HUES48 (cell line): ENCODE measurements at regions not wholly inside any gene's neighbourhood (a gene's known extent, or its start where the extent isn't known, plus 50 kb on each side); places are given as distances from the start of the nearest gene placed in this dataset.
"Not testable (repeated sequence)": the region's sequence is repeated elsewhere in the genome, so short reads cannot be mapped to it uniquely, and the experiment has no call there.

Experiments used
- H3K27ac ChIP-seq: one replicate; pipeline ENCODE4 v1.7.0; 2013; ENCODE audit warnings: low read depth, low read length, inconsistent platforms
- H3K27me3 ChIP-seq: 2 replicates; pipeline ENCODE4 v1.6.1; 2013; ENCODE audit warnings: mild to moderate bottlenecking, low read length; ENCODE audit not compliant: control insufficient read depth, insufficient read depth
- H3K36me3 ChIP-seq: 2 replicates; pipeline ENCODE4 v1.6.1; 2013; ENCODE audit warnings: low read length; ENCODE audit not compliant: control insufficient read depth, insufficient read depth
- H3K4me1 ChIP-seq: 2 replicates; pipeline ENCODE4 v1.6.1; 2013; ENCODE audit warnings: mild to moderate bottlenecking, low read length; ENCODE audit not compliant: control insufficient read depth, insufficient read depth
- H3K4me3 ChIP-seq: 2 replicates; pipeline ENCODE4 v1.5.1; 2013; ENCODE audit warnings: mild to moderate bottlenecking, low read depth, low read length
- H3K9ac ChIP-seq: 2 replicates; pipeline ENCODE4 v1.6.1; 2013; ENCODE audit warnings: mild to moderate bottlenecking, low read depth, low read length, moderate library complexity
- H3K9me3 ChIP-seq: 2 replicates; pipeline ENCODE4 v1.6.1; 2013; ENCODE audit warnings: low read length; ENCODE audit not compliant: control insufficient read depth, insufficient read depth

DNA sequence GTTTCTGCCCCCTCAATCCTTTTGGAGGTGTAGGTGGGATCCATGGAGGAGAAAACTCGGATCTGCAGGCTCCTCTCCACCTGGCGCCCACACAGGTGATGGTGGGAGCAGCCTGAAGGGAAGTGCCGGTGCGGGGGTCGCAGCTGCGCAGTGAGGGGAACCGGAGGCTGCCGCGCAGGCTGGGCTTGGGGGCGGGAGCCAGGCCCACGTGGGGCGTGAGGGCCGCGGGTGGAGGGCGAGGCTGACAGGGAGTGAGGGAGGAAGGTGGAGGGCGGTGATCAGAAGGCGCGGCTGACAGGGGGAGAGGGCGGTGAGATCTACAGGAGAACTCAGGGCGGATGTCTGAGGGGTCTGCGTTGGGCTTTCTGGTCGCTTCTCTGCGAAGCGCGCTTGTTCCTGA is 414.7 kb upstream of the NPAP1 start:
- not testable (repeated sequence) for H3K4me1 ChIP-seq, H3K9me3 ChIP-seq, H3K4me3 ChIP-seq, H3K27me3 ChIP-seq, H3K9ac ChIP-seq, H3K27ac ChIP-seq, H3K36me3 ChIP-seq

DNA sequence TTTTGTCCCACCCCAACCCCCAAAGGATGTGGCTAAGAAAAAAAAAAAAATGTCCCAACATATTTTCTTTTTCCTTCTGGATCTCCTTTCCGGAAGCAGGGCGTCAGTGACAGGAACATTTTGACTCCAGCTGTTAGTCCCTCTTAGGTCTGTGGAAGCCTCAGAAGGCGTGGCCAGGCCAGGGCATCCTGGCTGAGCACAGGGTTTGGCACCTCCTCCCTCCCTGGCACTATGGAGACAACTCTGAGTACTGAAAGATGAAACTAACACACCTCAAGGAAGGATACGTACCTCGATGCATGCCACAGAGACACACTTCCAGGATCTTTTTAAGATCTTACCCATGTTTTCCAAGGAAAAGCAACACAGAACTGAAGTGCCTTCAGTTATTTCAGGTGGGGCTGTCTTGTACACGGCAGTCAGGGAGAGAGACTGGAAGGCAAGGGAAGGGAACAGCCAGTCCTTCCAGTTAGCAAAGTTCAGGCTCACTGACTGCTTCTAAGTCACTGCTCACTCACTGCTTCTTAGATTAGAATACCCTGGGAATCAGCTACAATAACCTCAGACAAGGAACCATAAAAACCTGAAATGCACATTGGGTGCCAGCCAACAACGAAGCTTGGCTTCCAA is 406.9 kb upstream of the NPAP1 start:
- not testable (repeated sequence) for H3K9ac ChIP-seq, H3K36me3 ChIP-seq, H3K27ac ChIP-seq, H3K9me3 ChIP-seq, H3K27me3 ChIP-seq, H3K4me1 ChIP-seq, H3K4me3 ChIP-seq

DNA sequence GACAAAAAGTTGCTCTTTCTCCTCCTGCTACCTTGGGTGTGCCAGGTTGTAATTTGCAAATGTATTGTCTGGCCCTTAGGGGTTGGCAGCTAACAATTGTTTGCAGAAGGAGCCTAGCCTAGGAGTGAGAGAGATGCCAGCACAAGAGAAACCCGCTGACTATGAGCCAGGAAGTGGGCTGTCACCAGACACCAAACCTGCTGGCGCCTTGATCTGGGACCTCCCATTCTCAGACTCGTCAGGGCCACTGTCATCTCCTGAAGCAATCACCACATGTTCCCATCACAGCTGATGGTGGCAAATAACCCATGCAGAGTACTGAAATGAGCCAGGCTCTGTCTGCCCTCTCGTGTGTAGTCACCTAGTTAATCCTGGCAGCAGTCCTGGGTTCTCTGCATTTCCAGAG is 406.4 kb upstream of the NPAP1 start:
- Histone ChIP-seq H3K4me1 (no peaks in the 10 kb centered on the region), H3K9me3 (peaks cover 3% of the 10 kb centered on the region; the same call in 1 of the 2 replicates), H3K4me3 (no peak overlapping the region), H3K27me3 (no peaks in the 10 kb centered on the region), H3K36me3 (no peaks in the 10 kb centered on the region), H3K9ac (no peak overlapping the region), H3K27ac (no peak overlapping the region)

DNA sequence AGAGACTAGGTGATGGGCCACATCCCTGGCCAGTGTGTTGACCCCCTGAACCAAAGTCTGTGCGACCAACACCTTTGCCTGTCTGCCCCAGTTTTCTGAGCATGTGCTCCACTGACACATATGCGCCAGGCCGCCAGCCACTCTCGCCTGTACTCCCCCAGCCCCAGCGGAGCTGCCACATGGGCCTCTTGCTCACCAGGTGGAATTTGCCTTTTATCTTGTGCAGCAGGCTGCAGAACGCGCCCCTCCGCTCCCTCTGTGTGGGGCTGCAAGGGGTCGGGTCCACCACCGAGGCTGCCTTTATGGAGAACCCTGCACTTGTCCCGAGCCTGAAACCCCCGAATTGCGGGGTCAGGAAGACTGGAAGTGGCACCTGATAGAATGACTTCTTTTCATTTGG is 405.7 kb upstream of the NPAP1 start:
- Histone ChIP-seq H3K36me3 (no peaks in the 10 kb centered on the region), H3K9me3 (peaks cover 3% of the 10 kb centered on the region; the same call in 1 of the 2 replicates), H3K4me3 (no peak overlapping the region)

DNA sequence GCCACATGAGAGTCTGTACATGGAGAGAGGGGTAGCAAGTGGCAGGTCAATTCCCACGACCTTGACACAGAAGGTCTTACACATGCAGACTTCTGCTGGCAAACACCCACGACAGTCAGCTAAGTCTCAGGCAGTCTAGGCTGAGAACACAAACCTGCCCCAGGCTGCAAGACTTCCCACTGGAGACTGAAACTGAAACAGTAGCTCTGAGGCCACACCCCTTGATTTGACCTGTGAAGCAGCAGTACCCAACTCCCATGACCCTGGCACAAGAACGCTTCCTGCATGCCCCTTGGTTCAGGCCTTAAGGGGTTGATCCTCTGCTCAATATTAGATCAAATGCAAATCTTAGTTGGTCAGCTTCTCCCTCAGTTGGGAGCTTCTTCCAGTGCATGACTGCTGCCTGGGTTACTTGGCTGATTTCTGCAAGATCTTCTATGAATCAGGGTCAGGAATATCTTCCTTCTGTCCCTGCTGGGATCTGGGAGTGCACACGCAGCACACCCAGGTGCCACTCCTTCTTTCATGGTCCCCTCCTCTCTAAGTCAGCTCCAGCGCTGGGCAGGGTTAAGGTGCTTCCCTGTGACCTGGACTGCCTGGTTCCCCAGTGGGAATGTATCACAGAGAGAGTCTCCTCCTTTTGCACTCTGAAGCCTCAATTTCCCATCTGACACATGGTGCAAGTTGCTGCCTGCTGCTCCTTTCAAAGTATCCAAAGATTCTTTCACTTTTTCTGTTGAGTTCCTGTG is 403.9 kb upstream of the NPAP1 start:
- not testable (repeated sequence) for H3K27ac ChIP-seq, H3K36me3 ChIP-seq, H3K27me3 ChIP-seq, H3K9ac ChIP-seq, H3K9me3 ChIP-seq, H3K4me1 ChIP-seq, H3K4me3 ChIP-seq

More for the DNA sequence above, 405.7 kb upstream of the NPAP1 start:
- Histone ChIP-seq H3K4me1 (no peaks in the 10 kb centered on the region), H3K27ac (no peak overlapping the region), H3K27me3 (no peaks in the 10 kb centered on the region), H3K9ac (no peak overlapping the region)

DNA sequence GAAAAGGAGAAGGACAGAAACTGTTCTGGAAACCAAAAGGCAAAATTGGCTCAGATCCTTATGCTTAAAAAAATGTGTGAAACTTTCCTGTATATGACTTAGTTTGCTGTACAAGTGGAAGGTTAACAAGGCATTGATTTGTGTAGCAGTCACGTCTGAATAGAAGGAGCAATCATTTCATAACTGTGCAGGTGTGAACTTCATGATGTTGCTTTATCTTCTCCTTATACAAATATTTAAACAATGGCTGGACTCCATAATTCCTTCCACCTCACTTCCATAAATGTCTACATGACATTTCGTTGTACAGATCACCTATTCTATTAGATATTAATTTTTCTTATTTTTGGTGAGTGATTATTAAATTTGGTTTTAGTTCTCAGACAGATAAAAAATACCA is 382.7 kb upstream of the NPAP1 start:
- no peak overlapping the region for H3K9ac ChIP-seq
- H3K9me3 ChIP-seq: peaks cover 7% of the 10 kb centered on the region; the same call in 1 of the 2 replicates
- no peaks in the 10 kb centered on the region for H3K36me3 ChIP-seq
- H3K4me3 ChIP-seq: no peak overlapping the region
- H3K4me1 ChIP-seq: no peaks in the 10 kb centered on the region
- no peaks in the 10 kb centered on the region for H3K27me3 ChIP-seq
- H3K27ac ChIP-seq: no peak overlapping the region

DNA sequence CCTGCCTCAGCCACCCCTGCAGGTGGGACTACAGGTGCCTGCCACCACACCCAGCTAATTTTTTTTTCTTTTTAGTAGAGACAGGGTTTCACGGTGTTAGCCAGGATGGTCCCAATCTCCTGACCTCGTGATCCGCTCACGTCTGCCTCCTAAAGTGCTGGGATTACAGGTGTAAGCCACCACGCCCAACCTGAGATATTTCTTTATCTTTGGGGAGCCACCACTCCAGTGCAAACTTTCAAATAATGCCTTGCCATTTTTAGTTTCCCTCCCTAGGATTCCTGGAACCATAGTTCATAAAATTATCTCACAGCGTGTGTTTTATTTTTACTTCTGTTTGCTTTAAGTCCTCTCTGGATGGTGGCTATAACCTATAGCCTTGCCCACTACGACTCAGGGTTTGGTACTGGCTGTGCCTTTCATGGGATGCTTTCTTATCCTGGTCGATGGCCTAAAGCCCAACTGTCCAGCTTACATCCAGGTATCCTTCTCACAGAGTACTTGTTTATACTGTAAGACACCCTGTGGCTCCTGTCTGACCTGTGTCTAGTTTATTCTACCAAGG is 374.7 kb upstream of the NPAP1 start:
- H3K27me3 ChIP-seq, H3K27ac ChIP-seq, H3K4me1 ChIP-seq, H3K9ac ChIP-seq, H3K36me3 ChIP-seq, H3K4me3 ChIP-seq, H3K9me3 ChIP-seq: not testable (repeated sequence)

DNA sequence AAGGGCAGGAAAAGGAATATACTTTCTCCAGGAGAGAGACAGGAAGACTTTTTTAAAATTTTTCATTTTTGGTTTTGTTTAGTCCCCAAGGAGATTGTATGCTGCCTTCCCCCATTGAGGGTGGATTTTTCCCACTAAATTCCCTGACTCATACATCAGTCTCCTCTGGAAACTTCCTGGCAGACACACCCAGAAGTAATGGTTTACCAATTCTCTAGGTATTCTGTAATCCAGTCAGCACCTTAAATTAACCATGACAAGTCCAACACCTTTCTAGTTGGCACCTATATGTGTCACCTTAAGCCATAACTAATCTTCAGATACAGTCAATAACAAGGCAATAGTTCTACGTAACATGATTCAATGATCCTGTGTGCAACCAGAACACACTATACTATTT is 373.6 kb upstream of the NPAP1 start:
- not testable (repeated sequence) for H3K27ac ChIP-seq, H3K27me3 ChIP-seq, H3K4me3 ChIP-seq, H3K4me1 ChIP-seq, H3K9me3 ChIP-seq, H3K9ac ChIP-seq, H3K36me3 ChIP-seq

DNA sequence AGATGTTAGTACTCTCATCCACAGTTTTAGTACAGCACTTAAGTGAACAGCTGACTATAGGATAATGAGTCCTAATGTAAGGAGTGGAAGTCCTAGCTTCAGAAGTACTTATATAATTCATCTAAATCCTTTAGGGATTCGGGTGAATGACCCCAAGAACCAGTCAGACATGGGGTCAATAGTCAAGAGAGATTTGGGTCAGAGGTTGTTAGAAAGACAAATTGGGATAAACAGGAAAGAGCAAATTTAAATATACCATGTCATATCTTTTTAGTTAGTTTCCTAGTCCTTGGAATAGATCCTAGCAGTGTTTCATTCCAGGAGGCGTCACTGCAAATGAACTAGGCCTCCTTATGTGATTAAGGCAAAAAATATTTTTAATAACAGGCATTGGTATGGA is 370.8 kb upstream of the NPAP1 start:
- not testable (repeated sequence) for H3K9me3 ChIP-seq, H3K36me3 ChIP-seq, H3K27ac ChIP-seq, H3K9ac ChIP-seq, H3K4me3 ChIP-seq, H3K27me3 ChIP-seq, H3K4me1 ChIP-seq

DNA sequence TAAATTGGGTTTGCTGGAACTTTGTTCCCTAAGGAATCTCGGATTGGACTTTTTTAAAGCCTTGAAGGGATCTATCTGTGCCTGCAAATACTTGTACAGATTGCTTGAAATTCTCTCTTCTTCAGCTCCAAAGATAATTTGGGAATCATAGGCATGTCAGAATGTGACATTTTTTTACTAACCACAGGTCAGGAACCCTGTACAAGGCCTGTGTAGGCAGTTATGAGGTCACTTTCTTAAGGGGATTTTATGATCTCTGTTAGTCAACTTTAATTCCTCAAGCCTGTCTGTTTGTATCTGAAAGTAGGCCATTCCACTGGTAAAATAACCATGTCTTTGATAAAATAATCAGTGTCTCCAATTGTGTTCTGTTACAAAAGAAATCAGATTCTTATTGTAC is 369.9 kb upstream of the NPAP1 start:
- not testable (repeated sequence) for H3K27me3 ChIP-seq, H3K4me3 ChIP-seq, H3K36me3 ChIP-seq, H3K4me1 ChIP-seq, H3K9me3 ChIP-seq, H3K9ac ChIP-seq, H3K27ac ChIP-seq

DNA sequence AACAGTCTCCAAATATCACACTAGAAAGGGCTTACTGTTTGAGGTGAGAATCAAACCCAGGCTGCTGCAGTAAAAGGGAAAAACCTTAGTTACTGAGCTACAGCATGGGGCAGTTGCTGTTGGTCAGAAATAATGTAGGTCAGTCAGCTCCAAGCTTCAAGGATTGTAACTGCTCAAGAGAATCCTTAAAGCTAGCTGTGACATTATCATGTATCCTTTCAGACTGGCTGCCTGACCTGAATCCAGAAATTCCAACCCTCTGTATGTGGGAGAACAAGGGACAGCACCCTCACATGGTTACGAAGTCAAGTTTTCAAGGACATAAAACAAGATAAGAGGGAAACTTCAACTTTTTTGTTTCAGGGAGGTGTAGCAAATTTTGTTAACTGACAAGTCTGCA is 365.9 kb upstream of the NPAP1 start:
- not testable (repeated sequence) for H3K4me3 ChIP-seq, H3K9ac ChIP-seq, H3K27me3 ChIP-seq

More for the DNA sequence above, 365.9 kb upstream of the NPAP1 start:
- not testable (repeated sequence) for H3K27ac ChIP-seq, H3K36me3 ChIP-seq, H3K4me1 ChIP-seq, H3K9me3 ChIP-seq
